GM19455 (cell line): ENCODE measurements at regions not wholly inside any gene's neighbourhood (a gene's known extent, or its start where the extent isn't known, plus 50 kb on each side); places are given as distances from the start of the nearest gene placed in this dataset.

Experiments
- ATAC-seq: cut with Tn5 transposase; IDR thresholded peaks from one replicate; pipeline ENCODE4 v1.9.1; 2021; ENCODE audit not compliant: unreplicated experiment

DNA sequence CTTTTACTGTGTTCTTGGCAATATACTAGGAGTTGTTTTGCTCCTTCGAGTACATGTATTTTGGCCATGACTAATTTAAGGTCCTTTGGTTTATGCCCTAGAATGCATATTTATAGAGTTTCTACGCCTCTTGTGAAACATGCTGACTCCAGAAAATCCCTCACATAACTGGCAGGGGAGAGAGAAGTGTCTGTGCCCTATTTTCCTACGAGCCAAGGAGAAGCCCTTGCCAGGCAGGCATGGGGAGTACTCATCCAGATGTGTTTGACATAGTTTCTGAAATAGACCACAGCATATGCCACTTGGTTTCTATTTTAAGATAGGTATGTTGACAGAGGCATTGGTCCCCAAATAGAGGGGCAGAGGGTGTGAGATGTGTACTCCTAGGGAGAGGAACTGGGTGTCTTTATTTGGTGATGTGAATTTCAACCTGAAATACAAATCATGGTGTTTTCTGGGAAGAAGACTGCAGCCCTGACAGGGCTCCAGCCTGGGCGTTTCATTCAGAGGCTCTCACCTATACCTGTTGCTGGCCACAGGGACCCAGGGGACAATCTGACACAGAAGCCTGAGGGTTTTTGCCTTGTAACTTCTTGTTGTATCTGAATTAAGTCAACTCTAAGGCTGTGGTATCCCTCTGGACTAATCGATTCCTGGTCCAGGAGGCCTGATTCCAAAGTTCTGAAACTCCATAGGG lies 267.8 kb upstream of the C2CD4B start:
- ATAC-seq = no peak

DNA sequence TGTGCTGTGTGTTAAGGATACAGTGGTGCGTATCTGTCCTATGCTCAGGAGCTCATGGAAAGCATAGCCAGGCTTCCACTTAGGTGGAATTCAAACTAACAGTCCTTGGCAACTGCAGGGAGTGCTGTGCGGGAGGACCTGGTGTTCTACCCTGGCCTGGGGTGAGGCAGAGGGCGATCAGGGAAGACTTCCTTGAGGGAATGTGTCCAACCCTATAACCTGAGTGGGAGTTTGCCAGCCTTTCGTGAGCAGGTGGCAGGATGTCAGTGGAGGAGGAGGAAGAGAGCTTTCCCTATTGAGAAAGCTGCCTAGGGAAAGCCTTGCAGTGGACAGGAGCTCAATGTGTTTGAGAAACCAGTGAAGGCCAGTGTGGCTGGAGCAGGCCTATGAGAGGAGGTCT lies 271.1 kb upstream of the C2CD4B start:
- no peak for ATAC-seq

DNA sequence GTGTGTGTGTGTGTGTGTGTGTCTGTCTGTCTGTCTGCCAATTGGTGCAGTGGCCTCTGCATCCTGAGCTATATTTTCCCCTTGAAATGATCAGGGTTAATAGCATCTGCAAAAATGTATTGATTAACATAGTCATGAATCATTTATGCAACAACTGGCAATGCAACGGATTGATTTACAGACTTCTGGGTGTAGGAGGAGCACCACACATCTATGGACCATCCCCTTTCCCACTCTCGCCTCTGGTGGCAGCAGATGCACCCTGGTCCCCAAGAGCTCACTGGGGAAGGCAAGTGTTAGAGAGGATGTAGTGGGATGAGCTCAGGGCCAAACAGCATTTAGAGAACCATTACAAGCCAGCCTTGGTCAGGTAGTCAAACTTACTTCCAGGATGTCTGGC lies 272.7 kb upstream of the C2CD4B start:
- ATAC-seq = no peak

DNA sequence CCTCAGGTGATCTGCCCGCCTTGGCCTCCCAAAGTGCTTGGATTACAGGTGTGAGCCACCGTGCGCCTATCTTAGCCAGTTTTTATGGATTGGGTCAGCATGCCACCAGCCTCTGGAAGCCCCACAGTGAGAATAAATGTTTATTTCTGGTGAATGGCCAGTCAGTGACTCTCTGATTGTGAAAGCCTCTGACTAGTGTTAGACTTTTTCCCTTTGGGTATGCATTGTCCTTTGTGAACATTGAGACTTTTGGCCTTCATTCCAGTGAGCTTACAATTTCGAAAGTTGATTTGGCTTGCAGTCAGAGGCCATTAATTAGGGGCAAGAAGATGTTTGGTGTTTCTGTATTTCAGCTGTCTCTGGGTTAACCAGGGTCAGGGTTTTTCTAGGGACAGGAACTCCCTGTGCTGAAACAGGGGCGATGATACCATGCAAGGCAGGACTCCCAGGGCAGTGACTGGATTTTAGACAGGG lies 274.5 kb upstream of the C2CD4B start:
- no peak for ATAC-seq

DNA sequence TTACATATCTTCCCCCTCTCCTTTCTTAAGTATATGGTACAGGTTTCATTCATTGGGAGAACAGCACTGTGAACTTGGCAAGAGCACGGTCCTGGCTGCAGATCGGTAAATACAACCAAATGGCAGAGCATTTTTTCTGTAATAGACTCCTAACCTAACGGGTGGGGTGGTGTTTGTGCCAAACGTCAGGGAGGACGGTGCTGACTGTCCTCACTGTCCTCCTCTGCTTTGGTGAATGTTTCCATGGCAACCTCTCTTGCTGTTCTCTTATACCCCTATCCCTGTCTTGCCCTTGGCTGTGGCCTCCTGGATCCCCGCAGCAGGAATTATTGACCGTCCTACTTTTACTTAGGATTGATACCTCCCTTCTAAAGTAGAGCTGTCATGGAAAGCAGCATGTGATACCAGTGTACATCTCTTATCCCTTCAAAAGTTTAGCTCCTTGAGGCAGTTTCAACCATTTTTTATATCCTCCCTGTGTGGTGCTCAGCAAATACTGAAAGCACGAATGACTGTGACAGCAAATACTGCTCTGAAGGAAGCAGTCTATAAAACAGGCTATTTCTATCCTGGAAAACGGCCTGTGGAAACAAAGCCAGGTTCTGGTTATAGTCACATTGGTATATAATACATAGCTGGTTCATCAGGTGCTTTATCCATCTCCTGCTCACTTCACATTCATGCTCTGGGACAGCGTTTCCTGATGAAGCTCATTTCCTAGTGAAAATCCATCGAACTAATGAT lies 275.4 kb upstream of the C2CD4B start:
- no peak for ATAC-seq

DNA sequence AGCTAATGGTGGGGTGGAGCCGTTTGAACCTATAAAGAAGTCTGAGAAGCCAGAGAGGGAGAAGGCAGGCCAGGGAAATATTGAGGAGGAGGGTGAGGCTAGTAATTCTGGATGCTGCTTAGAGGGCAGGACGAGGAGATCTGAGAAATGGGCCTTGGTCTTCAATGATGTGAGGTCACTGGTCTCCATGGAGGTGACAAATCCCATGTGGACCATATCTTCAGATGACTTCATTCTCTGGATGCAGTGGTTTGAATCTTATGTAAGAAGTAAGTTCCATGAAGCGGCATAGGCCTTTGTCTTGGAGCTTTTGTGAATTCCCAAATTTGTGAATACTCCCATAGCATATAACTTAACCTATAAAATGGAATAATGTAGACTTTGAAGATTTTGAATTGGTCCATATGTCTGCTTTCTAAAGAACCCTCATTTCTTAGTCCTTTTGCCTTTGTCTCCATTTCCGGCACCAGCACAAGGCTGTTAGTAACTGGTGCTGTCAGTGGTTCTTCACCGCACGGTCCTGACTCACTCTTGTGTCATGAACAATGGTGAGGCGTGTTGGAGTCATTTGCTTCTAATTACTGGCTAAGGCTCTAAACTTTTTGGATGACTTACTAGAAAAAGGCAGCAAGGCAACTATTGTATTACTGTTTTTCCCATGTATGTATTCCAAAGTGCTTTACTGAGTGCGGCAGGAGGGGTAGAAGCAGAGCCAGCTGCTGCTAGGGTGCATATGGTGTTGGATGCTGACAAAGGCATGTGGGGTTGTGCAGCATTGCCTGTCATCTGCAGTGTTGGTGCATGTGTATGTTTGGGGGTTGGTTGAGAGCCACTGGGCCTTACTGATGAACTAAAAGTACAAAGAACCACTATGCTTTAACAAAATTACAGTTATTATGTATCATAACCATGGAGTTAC lies 279.3 kb upstream of the C2CD4B start:
- no peak for ATAC-seq

DNA sequence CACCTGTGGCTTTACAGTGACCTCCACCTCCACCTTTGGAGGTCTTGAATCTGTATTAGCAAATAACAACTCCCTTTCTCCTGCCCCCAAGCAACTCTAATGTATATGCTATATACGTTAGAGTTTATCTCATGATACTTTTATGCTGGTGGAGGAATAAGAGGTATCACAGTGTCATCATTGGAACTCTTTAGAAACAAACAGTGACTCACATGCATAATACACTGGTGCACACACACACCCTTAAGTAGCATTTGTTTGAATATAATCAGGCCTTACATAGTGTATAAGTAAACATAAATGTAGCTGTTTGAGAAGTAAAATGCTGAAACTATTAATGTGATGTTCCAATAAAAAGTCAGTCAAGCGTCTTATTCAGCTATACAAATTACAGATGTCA lies 280.2 kb upstream of the C2CD4B start:
- ATAC-seq = no peak

DNA sequence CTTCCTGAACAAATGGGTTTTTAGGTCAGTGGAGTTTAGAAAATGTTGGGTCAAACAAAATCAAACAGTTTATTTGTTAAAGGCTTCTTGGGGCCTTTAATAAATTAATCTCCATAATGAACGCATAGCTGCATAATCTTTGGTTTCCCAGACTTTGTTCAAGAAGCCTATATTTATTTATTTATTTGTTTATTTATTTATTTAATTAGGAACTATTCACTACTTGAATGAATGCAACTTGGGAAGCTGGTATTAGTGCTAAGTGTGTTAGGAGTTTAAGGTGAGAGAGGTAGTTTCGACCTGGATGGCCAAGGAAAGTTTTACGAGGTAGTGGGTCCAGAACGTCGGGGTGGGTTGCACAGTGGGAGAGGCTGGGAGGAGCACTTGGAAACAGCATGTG lies 281.9 kb upstream of the C2CD4B start:
- ATAC-seq = no peak

DNA sequence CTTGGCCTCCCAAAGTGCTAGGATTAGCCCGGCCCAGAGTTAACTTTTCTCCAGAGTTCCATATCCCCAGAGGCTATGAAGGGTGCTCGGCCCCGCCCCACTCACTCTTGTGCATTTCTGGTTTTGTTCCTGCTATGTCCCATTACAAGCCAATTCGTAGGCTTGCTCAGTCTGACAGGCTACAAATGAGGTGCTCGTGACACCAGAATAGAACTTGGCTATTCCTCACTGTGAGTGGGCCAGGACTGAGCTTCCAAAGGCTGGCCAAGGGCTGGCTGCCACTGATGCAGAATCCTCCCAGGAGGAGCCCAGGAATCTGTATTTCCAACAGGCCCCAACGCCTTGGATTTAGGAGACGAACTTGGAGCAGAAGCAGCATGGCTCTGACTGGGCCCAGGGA lies 282.7 kb upstream of the C2CD4B start:
- no peak for ATAC-seq

DNA sequence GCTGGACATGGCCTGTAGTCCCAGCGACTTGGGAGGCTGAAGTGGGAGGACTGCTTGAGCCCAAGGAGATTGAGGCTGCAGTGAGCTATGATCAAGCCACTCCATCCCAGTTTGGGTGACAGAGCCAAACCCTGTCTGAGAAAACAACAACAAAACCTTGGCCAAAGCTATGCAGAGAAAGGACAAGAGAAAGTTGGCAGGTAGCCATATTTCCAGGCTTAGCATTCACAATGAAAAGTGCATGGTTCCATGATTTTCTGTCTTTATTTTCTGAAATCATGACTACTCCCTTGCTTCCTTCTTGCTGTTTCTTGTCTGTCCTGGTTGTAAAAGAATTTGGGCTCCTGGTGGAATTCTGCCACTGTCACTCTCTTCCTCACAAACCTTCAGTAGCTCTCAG lies 284.6 kb upstream of the C2CD4B start:
- ATAC-seq = no peak

DNA sequence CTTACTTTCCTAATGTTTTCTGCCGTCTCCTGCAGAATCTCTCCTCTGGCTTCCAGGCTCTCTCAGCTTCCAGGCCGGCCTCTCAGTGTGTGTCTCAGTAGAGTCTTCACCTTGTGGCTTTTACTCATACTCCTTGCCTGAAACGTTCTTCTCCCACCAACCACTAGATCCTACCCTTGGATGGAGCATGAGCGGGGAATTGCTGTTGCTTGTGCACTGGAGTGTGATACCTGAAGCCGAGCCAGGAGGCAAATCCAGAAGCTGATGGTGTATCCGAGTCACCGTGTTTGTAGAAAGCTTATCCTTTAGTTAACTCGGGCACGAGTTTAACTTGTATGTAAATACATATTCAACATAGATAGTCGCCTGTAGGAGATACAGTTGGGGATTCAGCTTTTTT lies 285.0 kb upstream of the C2CD4B start:
- no peak for ATAC-seq

DNA sequence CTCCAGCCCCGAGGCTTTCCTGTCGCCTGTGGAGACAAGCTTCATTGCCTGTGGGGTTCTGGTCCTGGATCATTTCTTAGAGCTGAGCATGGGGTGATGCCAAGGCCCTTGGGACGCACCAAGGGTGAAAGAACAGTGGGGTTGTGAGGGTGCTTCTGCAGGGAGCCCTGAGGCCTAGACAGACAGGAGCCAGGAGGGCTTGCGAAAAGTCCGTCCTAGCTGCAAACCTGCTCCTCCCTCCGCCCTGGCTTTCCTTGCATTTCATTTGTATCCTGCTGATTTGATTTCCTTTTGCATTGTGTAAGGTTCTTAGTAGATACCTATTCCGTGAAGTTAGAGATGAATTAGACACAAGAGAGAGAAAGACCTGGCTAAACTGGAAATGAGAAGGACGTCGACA lies 286.9 kb upstream of the C2CD4B start:
- no peak for ATAC-seq

DNA sequence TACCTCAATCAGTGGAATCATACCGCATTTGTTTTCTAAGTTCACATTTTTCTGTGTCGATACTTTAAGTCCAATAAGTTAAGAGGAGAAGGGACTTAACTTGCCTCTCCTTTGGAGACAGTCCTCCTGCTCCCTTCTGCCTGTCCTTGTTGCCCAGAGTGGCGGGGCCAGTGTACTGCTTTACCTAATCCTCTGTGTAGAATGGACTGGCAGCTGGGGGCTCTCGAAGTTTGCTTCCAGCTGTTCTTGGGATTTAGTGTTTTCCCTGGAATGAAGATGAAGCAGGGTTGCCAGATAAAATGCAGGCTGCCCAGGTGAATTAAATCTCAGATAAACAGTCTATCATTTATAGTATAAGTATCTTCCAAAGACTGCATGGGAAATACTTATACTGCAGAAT lies 287.6 kb upstream of the C2CD4B start:
- ATAC-seq = no peak

DNA sequence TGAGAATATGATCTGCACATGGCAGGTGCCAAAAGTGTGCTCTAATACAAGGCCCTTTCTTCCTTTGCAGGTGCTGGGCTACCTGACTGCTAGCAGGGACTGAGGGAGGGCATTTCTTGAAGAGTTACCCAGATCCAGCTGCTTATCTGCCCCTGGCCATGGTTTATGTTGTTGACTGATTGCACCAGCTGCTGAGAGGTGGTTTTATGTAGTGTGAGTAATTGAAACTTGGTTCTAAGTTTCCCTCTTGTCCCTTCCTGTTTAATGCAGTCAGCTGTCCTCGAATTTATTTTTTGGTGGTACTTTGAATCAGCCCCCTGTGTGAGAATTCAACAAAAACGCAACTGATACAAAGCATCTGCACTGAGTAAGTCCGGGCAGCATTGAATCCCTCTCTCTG lies 288.3 kb upstream of the C2CD4B start:
- ATAC-seq = no peak

DNA sequence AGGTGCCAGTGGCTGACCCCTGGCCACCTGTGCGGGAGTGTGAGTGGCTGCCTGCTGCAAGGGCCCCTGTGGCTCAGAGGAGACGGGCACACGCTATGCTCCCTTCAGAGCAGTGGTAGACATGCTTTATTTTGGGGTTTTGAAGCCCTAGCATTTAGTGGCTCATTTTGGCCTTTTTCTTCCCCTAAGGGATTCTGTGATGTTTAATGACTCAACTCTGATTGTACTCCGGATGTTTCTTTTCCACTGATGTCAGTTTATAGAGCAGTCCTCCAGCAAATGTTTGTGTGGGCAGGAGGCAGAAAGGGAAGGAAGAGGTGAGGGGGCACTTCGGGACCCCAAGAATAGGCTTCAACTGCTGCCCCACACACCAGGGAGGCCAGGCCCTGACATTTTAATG lies 288.9 kb upstream of the C2CD4B start:
- no peak for ATAC-seq

DNA sequence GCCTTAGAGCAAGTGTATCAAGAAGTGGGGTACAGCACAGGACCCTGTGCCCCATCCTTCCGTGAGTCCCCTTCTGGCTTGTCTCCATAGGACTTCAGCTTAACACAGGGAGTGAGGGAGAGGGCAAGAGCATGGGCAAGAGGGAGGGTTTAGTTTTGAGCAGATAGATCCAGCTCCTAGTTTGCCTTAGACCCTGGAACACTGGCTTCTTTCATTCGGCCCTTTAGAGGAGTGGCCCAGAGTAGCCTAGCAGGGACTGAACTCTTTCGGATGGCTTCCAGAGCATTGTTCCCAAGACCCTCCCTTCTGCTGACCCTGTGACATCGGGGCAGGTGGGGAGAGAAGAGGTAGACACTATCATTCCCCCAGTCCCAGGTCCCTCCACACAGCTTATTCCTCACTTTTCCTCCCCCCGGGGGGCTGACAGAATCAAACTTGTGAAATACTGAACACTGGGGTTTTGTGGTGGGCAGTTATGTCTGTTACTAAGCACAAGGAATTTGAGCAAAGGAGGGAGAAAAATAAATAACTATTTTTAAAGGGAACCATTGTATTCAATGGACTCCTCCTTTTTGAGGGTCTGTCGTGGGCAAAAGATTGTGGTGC lies 289.6 kb upstream of the C2CD4B start:
- ATAC-seq = no peak

DNA sequence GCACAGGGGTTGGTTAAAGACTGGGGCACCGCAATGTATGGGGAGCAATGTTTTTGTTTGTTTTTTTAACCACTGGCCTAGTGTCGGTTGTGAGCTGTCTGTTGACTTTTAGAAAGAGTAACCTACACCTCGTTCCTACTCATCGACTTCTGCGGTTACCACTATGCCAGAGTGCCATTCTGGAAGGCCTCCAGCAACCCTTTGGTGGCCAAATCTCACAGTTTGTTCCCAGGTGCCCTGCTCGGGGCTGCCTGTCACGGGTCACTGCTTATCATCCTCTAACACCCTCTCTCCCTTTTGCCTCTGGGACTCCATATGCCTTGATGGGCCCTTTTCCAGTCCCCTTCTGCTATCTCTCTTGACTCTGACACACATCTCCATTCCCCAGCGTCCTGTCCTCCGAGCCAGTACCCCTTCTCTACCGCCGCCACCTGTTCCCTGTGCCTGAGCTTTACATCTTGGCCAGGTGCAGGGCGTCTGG lies 290.4 kb upstream of the C2CD4B start:
- no peak for ATAC-seq

DNA sequence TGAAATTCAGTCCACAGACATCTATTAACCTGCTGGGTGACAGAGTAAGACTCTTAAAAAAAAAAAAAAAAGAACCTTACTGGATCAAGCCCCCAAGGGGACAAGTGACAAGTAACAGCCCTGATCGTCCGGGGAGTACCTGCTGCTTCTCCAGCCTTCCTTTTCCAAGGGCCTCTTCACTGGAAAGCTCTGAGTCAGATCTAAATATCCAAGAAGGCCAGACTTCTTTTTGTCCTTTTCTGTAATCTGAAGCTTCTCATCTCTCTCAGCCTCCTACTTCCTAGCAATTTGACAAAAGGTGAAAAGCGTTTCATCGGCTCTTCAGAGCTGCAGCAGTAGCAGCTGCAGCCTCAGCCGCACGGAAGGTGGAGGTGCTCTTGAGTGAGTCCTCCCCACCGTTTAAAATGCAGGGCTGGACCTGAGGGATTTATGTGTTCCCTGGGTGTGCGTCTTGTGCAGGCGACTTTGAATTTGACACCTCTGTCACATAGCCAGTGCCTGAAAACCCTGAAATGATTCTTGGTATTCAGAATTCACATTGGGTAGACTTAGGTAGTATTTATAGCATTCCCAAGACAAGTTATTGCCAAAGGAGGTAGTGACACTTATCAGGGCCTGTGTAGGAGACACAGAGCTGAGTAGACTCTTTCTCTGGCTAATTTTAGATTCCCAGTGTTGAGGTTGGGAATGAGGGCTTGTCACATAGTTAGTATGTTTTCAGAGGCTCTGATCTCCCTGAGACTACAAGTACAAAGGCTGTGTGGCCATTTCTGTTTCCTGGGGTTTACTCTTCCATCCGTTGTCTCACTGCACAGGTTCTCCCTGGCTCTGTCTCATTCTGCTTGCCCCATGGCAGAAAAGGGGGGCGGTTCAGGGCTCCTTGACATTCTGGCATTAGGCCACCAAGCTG lies 291.2 kb upstream of the C2CD4B start:
- no peak for ATAC-seq

DNA sequence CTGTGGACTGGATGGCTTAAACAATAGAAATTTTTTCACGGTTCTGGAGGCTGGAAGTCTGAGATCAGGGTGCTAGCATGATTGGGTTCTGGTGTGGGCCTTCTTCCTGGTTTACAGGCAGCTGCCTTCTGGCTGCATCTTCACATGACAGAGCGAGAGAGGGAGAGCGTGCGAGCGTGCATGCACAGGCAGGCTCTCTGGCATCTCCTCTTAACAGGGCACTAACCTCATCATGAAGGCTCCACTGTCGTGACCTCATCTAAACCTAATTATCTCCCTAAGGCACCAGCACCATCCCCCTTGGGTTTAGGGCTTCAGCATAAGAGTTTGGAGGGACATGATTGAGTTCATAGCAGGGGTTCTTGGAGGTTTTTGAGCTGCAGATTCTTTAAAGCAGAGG lies 292.0 kb upstream of the C2CD4B start:
- no peak for ATAC-seq

DNA sequence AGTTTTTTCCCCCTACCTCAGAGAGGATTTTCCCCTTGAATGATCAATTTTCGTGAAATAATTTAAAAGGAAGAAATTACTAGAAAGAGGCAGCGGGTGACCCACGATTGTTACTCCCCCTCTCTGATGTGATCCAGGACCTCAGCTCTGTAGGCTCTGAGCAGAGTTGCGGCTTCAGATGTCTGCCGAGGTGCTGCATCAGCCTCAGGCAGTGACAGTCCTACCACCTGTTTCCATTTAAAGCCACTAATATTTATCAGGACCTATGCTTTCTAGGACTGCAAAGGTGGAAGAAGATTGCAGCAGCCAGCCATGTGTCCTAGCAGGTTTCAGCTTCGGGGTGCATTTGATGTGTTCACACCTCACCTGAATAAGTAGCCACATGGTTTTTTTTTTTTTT lies 294.8 kb upstream of the C2CD4B start:
- no peak for ATAC-seq
